ENCODE measurements at regions not wholly inside any gene's neighbourhood (a gene's known extent, or its start where the extent isn't known, plus 50 kb on each side); places are given as distances from the start of the nearest gene placed in this dataset.

DNA sequence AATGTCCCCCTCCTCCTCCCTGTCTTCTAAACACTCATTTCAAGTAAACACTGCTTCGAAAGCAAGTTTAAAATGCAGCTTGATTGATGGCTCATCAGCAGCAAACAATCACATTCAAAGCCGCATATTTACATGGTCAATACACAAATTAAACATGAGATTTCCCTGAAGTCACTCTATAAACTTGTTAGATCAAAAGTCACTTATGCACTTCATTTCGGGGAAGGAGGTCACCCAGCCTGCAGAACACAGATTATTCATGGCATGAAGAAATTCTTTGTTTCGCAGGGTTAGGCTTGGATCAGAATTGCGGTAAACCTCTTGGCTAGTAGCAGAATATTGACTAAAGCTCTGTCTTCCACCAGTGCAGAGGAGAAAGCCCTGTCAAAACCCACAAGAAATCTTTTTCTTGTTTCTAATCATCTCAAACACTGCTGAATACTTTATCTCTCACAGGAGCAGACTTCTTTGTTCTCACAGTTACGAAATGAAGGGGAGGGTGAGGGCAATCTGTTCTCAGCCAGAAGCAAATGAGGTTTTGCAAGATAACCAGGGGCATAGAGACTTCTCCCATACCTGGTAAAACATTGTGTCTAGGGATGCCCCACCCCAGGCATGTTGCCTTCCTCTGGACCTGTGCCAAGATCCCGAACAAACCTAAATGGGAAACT is 133.3 kb upstream of the CHL1 start:
- Histone ChIP-seq H4K20me1 (ENCODE audit: insufficient read depth) (no peaks in the 10 kb centered on the region), H2AFZ (ENCODE audit: low read depth) (no peak overlapping the region), H3K4me3 (IDR thresholded peaks at IDR 0.05; ENCODE audit: insufficient read depth, low read depth, low read length) (no peak overlapping the region), H3K4me2 (no peak overlapping the region), H3K27ac (no peak overlapping the region), H3K36me3 (ENCODE audit: insufficient read depth) (no peaks in the 10 kb centered on the region), H3K79me2 (ENCODE audit: insufficient read depth, low read depth) (no peaks in the 10 kb centered on the region), H3K4me1 (ENCODE audit: low read depth, poor library complexity, severe bottlenecking) (no peaks in the 10 kb centered on the region), H3K9ac (no peak overlapping the region), H3K27me3 (ENCODE audit: insufficient read depth, low read depth) (no peaks in the 10 kb centered on the region)
- TF ChIP-seq, protein P1, sequence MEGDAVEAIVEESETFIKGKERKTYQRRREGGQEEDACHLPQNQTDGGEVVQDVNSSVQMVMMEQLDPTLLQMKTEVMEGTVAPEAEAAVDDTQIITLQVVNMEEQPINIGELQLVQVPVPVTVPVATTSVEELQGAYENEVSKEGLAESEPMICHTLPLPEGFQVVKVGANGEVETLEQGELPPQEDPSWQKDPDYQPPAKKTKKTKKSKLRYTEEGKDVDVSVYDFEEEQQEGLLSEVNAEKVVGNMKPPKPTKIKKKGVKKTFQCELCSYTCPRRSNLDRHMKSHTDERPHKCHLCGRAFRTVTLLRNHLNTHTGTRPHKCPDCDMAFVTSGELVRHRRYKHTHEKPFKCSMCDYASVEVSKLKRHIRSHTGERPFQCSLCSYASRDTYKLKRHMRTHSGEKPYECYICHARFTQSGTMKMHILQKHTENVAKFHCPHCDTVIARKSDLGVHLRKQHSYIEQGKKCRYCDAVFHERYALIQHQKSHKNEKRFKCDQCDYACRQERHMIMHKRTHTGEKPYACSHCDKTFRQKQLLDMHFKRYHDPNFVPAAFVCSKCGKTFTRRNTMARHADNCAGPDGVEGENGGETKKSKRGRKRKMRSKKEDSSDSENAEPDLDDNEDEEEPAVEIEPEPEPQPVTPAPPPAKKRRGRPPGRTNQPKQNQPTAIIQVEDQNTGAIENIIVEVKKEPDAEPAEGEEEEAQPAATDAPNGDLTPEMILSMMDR (conservative IDR thresholded peaks at IDR 0.05; ENCODE audit: low read depth, low read length): no peak

DNA sequence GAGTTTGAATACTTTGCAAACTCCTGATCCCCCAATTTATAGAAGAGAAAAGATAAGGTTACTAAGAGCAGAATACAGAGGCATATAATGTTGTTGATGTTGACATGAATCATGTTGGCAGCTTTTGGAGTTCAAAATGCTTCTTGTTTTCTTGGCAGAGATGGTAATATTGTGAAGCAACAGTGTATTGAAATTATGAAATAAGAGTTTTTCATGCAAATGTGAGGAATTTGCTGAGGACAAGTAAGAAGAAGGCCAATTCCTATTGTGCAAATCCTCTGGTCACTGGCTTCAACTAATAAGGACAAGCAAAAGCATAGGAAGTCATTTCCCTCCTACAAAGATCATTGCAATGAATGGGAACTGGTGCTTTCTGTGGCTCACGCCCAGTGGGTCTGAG is 126.9 kb upstream of the CHL1 start:
- Histone ChIP-seq H4K20me1 (ENCODE audit: insufficient read depth) (no peaks in the 10 kb centered on the region), H3K36me3 (ENCODE audit: insufficient read depth) (no peaks in the 10 kb centered on the region), H3K4me1 (ENCODE audit: low read depth, poor library complexity, severe bottlenecking) (no peaks in the 10 kb centered on the region), H3K79me2 (ENCODE audit: insufficient read depth, low read depth) (no peaks in the 10 kb centered on the region), H3K9ac (no peak overlapping the region), H3K4me2 (no peak overlapping the region), H3K4me3 (IDR thresholded peaks at IDR 0.05; ENCODE audit: insufficient read depth, low read depth, low read length) (no peak overlapping the region), H2AFZ (ENCODE audit: low read depth) (no peak overlapping the region), H3K27ac (no peak overlapping the region), H3K27me3 (ENCODE audit: insufficient read depth, low read depth) (no peaks in the 10 kb centered on the region)
- TF ChIP-seq, protein P1 (conservative IDR thresholded peaks at IDR 0.05; ENCODE audit: low read depth, low read length): no peak

DNA sequence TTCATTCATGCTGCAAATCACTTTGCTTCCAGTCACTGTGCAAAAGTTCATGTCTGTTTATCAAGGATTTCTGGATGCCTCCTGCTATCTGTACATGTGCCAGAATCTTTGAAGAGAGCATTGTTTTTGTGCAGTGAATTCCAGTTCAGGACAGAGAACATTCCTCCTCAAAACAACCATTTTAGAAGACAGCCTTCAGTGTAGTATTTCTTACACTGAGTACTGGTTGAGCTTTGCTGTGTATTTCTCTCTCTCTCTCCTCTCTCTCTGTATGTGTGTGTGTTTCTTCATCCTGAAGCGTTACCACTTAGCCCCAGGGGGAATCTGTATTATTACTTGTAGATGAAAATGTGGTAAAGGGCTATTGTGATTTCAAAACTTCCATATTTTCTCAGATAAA is 123.8 kb upstream of the CHL1 start:
- H3K27ac ChIP-seq: no peak overlapping the region
- no peak overlapping the region for H2AFZ ChIP-seq (ENCODE audit: low read depth)
- TF ChIP-seq, protein P1 (conservative IDR thresholded peaks at IDR 0.05; ENCODE audit: low read depth, low read length): no peak
- no peaks in the 10 kb centered on the region for H4K20me1 ChIP-seq (ENCODE audit: insufficient read depth)
- H3K9ac ChIP-seq: no peak overlapping the region
- no peaks in the 10 kb centered on the region for H3K36me3 ChIP-seq (ENCODE audit: insufficient read depth)
- no peak overlapping the region for H3K4me2 ChIP-seq
- no peaks in the 10 kb centered on the region for H3K79me2 ChIP-seq (ENCODE audit: insufficient read depth, low read depth)
- H3K27me3 ChIP-seq (ENCODE audit: insufficient read depth, low read depth): no peaks in the 10 kb centered on the region
- H3K4me3 ChIP-seq (IDR thresholded peaks at IDR 0.05; ENCODE audit: insufficient read depth, low read depth, low read length): no peak overlapping the region
- H3K4me1 ChIP-seq (ENCODE audit: low read depth, poor library complexity, severe bottlenecking): no peaks in the 10 kb centered on the region

DNA sequence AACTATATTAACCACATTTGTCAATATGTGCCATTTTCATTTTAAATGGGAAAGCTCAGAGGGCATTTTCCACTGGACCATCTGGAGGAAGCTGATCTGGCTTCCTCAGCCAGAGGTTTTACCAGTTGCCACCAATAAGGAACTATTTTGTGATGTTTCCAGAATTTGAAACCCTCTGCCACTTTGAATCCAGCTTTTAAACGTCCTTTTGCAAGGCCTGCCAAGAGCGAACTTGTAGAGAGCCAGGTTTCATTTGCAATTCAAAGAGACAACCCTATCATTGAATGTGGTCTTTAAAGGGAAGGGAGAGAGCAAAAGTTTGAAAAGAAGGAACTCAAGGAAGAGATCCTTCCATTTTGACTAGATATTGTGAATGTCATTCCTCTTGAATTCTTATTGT is 123.3 kb upstream of the CHL1 start:
- H3K9ac ChIP-seq: no peak overlapping the region
- no peak overlapping the region for H3K4me2 ChIP-seq
- no peak overlapping the region for H3K4me3 ChIP-seq (IDR thresholded peaks at IDR 0.05; ENCODE audit: insufficient read depth, low read depth, low read length)
- TF ChIP-seq, protein P1 (conservative IDR thresholded peaks at IDR 0.05; ENCODE audit: low read depth, low read length): no peak
- H3K27ac ChIP-seq: no peak overlapping the region
- no peaks in the 10 kb centered on the region for H3K36me3 ChIP-seq (ENCODE audit: insufficient read depth)
- no peaks in the 10 kb centered on the region for H3K4me1 ChIP-seq (ENCODE audit: low read depth, poor library complexity, severe bottlenecking)
- no peak overlapping the region for H2AFZ ChIP-seq (ENCODE audit: low read depth)
- no peaks in the 10 kb centered on the region for H3K79me2 ChIP-seq (ENCODE audit: insufficient read depth, low read depth)
- H4K20me1 ChIP-seq (ENCODE audit: insufficient read depth): no peaks in the 10 kb centered on the region
- no peaks in the 10 kb centered on the region for H3K27me3 ChIP-seq (ENCODE audit: insufficient read depth, low read depth)
